HUES48 (cell line): ENCODE measurements at regions not wholly inside any gene's neighbourhood (a gene's known extent, or its start where the extent isn't known, plus 50 kb on each side); places are given as distances from the start of the nearest gene placed in this dataset.

ENCODE experiments used
- H3K27ac ChIP-seq: one replicate; pipeline ENCODE4 v1.7.0; 2013; ENCODE audit warnings: low read depth, low read length, inconsistent platforms
- H3K27me3 ChIP-seq: 2 replicates; pipeline ENCODE4 v1.6.1; 2013; ENCODE audit warnings: mild to moderate bottlenecking, low read length; ENCODE audit not compliant: control insufficient read depth, insufficient read depth
- H3K36me3 ChIP-seq: 2 replicates; pipeline ENCODE4 v1.6.1; 2013; ENCODE audit warnings: low read length; ENCODE audit not compliant: control insufficient read depth, insufficient read depth
- H3K4me1 ChIP-seq: 2 replicates; pipeline ENCODE4 v1.6.1; 2013; ENCODE audit warnings: mild to moderate bottlenecking, low read length; ENCODE audit not compliant: control insufficient read depth, insufficient read depth
- H3K4me3 ChIP-seq: 2 replicates; pipeline ENCODE4 v1.5.1; 2013; ENCODE audit warnings: mild to moderate bottlenecking, low read depth, low read length
- H3K9ac ChIP-seq: 2 replicates; pipeline ENCODE4 v1.6.1; 2013; ENCODE audit warnings: mild to moderate bottlenecking, low read depth, low read length, moderate library complexity
- H3K9me3 ChIP-seq: 2 replicates; pipeline ENCODE4 v1.6.1; 2013; ENCODE audit warnings: low read length; ENCODE audit not compliant: control insufficient read depth, insufficient read depth

- no peaks in the 10 kb centered on the region for H3K27me3 ChIP-seq
- no peak overlapping the region for H3K9ac ChIP-seq
- no peaks in the 10 kb centered on the region for H3K9me3 ChIP-seq
- H3K4me3 ChIP-seq = no peak overlapping the region
- H3K36me3 ChIP-seq = no peaks in the 10 kb centered on the region
- peaks cover 7% of the 10 kb centered on the region for H3K4me1 ChIP-seq
- H3K27ac ChIP-seq = no peak overlapping the region
Observed at GRCh38 chr4:12949719-12950490, 534.2 kb downstream of the RAB28 start.

DNA sequence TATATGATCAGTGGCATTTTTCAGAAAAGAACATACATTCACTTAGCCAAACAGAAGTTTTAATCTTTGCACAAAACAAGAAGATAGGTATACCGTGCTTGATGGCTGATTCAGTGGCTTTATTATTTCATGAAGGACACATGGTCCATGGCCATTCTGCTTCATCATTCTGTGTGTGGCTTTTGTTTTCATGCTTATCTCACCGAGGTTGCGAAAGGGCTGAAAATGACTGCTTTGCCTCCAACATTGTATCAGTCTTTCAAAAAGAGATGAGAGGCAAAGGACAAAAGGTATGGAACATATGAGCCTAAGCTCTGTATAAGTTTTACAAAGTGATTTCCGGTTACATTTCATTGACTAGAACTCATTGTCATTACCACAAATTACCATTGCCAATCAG, 541.1 kb downstream of the RAB28 start:
- H3K4me3 ChIP-seq = no peak overlapping the region
- no peaks in the 10 kb centered on the region for H3K9me3 ChIP-seq
- no peaks in the 10 kb centered on the region for H3K36me3 ChIP-seq
- H3K27ac ChIP-seq = no peak overlapping the region
- no peaks in the 10 kb centered on the region for H3K4me1 ChIP-seq
- H3K27me3 ChIP-seq = no peaks in the 10 kb centered on the region
- no peak overlapping the region for H3K9ac ChIP-seq

- no peaks in the 10 kb centered on the region for H3K36me3 ChIP-seq
- no peaks in the 10 kb centered on the region for H3K27me3 ChIP-seq
- H3K4me1 ChIP-seq = no peaks in the 10 kb centered on the region
- no peaks in the 10 kb centered on the region for H3K9me3 ChIP-seq
- H3K9ac ChIP-seq = no peak overlapping the region
- H3K27ac ChIP-seq = no peak overlapping the region
- H3K4me3 ChIP-seq = no peak overlapping the region
Observed at GRCh38 chr4:12933760-12934221, 550.3 kb downstream of the RAB28 start.

DNA sequence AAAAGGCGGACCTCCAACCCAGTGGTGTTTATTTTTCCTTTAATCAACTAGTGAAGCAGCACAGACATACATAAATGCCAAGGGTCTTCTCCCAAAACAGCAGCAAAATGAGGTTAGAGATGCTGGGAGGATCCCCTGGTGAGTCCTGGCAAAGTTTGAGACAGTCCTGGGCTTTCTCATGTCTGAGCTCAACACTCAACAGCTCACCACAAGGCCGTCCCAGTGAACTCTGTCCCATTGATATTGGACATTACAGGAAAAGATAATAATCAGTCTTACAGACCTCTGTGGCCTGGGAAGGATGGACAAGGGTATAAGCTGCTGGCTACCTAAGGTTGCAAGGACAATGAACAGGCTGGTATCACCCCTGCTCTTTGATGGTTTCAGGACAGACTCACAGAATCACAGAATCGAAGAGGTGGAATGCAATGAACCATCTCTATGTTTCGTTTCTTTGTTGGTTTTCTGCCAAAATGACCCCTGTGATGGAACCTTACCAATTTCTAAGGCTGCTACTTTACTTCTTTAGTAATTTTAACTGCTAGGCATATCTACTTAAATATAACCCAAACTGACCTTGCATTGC, 551.8 kb downstream of the RAB28 start:
- H3K9me3 ChIP-seq = no peaks in the 10 kb centered on the region
- H3K36me3 ChIP-seq = no peaks in the 10 kb centered on the region
- H3K9ac ChIP-seq = no peak overlapping the region
- no peaks in the 10 kb centered on the region for H3K4me1 ChIP-seq
- H3K27ac ChIP-seq = no peak overlapping the region
- H3K27me3 ChIP-seq = no peaks in the 10 kb centered on the region
- H3K4me3 ChIP-seq = no peak overlapping the region

DNA sequence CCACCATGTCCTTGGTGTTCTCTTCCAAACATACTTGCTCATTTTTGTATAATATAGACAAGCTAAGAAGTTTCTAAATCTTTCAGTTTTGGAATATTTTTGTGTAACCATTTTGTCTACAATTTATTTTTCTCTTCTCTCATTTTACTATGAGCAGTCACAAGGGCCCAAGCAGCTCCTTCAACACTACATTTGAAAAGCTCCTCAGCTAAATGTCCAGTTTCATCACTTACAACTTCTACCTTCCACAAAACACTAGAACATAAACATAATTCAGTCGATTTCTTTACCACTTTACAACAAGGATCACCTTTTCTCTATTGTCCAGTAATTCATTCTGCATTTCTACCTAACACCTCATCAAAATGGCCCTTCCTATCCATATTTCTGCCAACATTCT, 554.4 kb downstream of the RAB28 start:
- peaks cover 9% of the 10 kb centered on the region; the same call in 1 of the 2 replicates for H3K4me1 ChIP-seq
- no peak overlapping the region for H3K4me3 ChIP-seq
- H3K36me3 ChIP-seq = no peaks in the 10 kb centered on the region
- no peak overlapping the region for H3K27ac ChIP-seq
- H3K9ac ChIP-seq = no peak overlapping the region
- no peaks in the 10 kb centered on the region for H3K27me3 ChIP-seq
- no peaks in the 10 kb centered on the region for H3K9me3 ChIP-seq

- Histone ChIP-seq H3K4me1 (peaks cover 19% of the 10 kb centered on the region), H3K4me3 (no peak overlapping the region), H3K9ac (no peak overlapping the region), H3K27ac (no peak overlapping the region), H3K27me3 (no peaks in the 10 kb centered on the region), H3K36me3 (no peaks in the 10 kb centered on the region), H3K9me3 (no peaks in the 10 kb centered on the region)
Observed at GRCh38 chr4:12928751-12929150, 555.4 kb downstream of the RAB28 start.

DNA sequence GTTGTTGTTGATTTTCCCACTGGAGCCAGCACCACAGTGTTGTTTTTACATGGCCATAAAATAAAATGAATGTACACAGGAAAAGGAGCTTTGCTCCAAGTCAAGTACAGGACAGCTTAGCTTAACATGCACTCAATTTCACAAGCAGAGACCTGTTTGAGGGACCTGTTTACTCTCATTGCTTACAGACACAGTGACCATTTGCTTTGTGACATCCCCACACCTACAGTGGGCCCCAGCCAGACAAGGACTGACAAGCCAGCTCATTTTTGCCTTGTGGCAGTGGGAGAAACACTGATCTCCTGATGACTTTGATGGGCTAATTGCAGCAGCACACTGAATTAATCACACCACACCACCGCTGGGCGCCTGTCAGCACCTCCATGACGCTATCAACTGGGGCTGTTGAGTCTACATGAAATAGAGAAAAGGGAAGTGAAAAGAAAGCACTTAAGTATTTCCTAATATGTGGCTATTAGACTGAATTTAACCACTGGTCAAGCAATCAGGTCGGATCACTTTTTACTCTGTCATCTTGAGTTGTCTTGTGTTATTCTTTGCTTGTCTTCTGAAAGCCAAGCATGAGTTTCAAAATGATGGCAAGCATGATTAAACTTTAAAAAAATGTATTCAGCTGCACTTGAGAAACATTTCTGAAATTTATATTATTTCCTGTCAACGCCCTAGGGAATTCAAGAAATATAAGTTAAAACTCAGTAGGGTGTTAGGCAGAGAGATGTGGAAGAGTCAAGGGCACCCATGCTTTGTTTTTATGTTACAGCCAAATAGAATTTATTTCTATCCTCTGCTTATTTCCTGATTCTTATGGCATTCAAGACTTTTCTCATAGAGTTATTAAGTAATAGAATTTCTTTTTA, 557.7 kb downstream of the RAB28 start:
- H3K4me1 ChIP-seq = peaks cover 22% of the 10 kb centered on the region
- H3K27me3 ChIP-seq = no peaks in the 10 kb centered on the region
- no peak overlapping the region for H3K4me3 ChIP-seq

DNA sequence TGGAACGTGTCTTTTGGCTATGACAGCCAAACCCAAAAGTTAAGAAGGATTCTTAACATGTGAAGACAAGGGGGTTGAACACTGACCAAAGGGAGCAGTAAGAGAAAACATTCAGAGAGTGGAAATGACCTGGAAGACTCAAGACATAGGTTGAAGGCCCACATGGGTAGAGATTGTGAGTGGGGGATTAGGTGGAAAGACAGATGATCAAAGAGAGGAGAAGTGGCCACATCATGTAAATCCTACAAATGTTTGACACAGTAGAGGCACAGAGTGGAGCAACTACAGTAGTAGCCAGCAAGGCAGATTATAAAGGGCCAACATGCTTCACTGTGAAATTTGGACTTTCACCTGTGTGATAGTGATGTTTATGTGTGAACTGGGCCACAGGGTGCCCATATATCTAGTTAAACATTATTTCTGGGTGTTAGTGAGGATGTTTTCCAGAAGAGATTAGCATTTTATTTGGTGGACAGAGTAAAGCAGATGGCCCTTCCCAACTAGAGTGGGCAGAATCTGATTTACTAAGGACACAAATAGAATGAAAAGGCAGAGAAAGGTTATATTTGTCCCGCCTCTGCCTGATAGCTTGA, 559.3 kb downstream of the RAB28 start:
- Histone ChIP-seq H3K4me1 (peaks cover 22% of the 10 kb centered on the region), H3K9ac (no peak overlapping the region), H3K9me3 (no peaks in the 10 kb centered on the region), H3K27ac (no peak overlapping the region), H3K27me3 (no peaks in the 10 kb centered on the region), H3K4me3 (no peak overlapping the region), H3K36me3 (no peaks in the 10 kb centered on the region)

More for the DNA sequence above, 557.7 kb downstream of the RAB28 start:
- no peak overlapping the region for H3K9ac ChIP-seq
- no peaks in the 10 kb centered on the region for H3K9me3 ChIP-seq
- no peak overlapping the region for H3K27ac ChIP-seq
- H3K36me3 ChIP-seq = no peaks in the 10 kb centered on the region

DNA sequence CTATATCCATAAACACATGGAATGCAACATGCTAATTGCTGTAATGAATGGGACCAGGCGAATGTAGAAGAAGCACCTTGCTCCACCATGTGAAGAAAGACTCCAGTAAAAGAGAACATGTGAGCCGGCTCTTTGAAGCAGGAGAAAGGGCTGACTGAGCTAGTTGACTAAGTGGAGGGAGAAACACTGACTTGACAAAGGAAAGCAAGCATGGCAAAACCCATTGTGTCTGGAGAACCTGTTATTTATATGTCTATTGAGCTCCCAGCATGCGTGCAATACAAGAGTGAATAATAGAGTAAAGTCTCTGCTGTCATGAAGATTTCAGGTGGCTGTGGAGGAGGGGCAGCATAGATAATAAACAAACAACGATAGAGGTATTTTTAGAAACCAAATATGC, 559.9 kb downstream of the RAB28 start:
- Histone ChIP-seq H3K9ac (no peak overlapping the region), H3K4me3 (no peak overlapping the region), H3K4me1 (peaks cover 22% of the 10 kb centered on the region), H3K27ac (no peak overlapping the region), H3K36me3 (no peaks in the 10 kb centered on the region), H3K9me3 (no peaks in the 10 kb centered on the region), H3K27me3 (no peaks in the 10 kb centered on the region)

DNA sequence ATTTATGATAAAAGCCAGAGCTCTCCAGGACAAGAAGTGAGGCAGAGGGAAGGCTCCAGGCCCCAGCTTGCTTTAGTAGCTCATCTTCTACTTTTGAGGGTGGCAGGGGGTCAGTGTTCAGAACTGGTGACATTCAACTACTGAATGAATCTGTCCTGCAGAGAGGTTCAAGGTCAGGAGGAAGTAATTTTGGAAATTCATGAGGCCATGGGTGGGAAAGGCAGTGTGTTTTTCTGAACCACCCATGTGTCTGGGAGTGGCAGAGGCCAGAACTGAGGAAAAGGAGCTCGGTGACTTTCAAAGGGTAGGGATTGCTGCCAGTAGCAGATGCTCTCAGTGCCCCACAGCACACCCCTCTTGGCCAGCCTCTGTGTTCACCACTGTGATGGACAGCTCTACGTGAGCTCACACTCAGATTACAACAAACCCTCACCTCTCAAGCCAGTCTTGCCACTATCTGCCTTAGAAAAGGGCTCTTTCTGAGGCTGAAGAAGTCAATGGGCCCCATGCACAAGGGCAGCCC, 571.2 kb downstream of the RAB28 start:
- Histone ChIP-seq H3K9me3 (0 out of 2 replicates have a peak, but pooled peaks cover 4% of the 10 kb centered on the region), H3K27me3 (no peaks in the 10 kb centered on the region), H3K27ac (no peak overlapping the region), H3K4me3 (no peak overlapping the region), H3K4me1 (no peaks in the 10 kb centered on the region), H3K9ac (no peak overlapping the region), H3K36me3 (no peaks in the 10 kb centered on the region)
